ENCODE measurements at regions not wholly inside any gene's neighbourhood (a gene's known extent, or its start where the extent isn't known, plus 50 kb on each side); places are given as distances from the start of the nearest gene placed in this dataset.

GRCh38 chr3:31145062-31145461 lies 250.6 kb upstream of the GADL1 start:
- H3K4me3 ChIP-seq (ENCODE audit: insufficient read depth, low read depth, low read length): no peak overlapping the region
- H3K27me3 ChIP-seq (ENCODE audit: control insufficient read depth, insufficient read depth, low read length): no peaks in the 10 kb centered on the region
- DNase-seq: no peak
- no peaks in the 10 kb centered on the region for H3K36me3 ChIP-seq (replicated peaks; ENCODE audit: control insufficient read depth, insufficient read depth, low read length)

GRCh38 chr3:31147550-31147949 lies 253.1 kb upstream of the GADL1 start:
- Histone ChIP-seq H3K36me3 (replicated peaks; ENCODE audit: control insufficient read depth, insufficient read depth, low read length) (no peaks in the 10 kb centered on the region), H3K4me3 (ENCODE audit: insufficient read depth, low read depth, low read length) (no peak overlapping the region), H3K27me3 (ENCODE audit: control insufficient read depth, insufficient read depth, low read length) (no peaks in the 10 kb centered on the region)
- DNase-seq: no peak

- DNase-seq: no peak
- Histone ChIP-seq H3K4me3 (ENCODE audit: insufficient read depth, low read depth, low read length) (no peak overlapping the region), H3K36me3 (replicated peaks; ENCODE audit: control insufficient read depth, insufficient read depth, low read length) (no peaks in the 10 kb centered on the region), H3K27me3 (ENCODE audit: control insufficient read depth, insufficient read depth, low read length) (no peaks in the 10 kb centered on the region)
Measured at GRCh38 chr3:31157047-31157694, 262.7 kb upstream of the GADL1 start.

- DNase-seq: no peak
- H3K4me3 ChIP-seq (ENCODE audit: insufficient read depth, low read depth, low read length): no peak overlapping the region
- no peaks in the 10 kb centered on the region for H3K27me3 ChIP-seq (ENCODE audit: control insufficient read depth, insufficient read depth, low read length)
- no peaks in the 10 kb centered on the region for H3K36me3 ChIP-seq (replicated peaks; ENCODE audit: control insufficient read depth, insufficient read depth, low read length)
Measured at GRCh38 chr3:31157893-31158620, 263.6 kb upstream of the GADL1 start.

GRCh38 chr3:31159331-31160039 lies 265.0 kb upstream of the GADL1 start:
- Histone ChIP-seq H3K36me3 (replicated peaks; ENCODE audit: control insufficient read depth, insufficient read depth, low read length) (no peaks in the 10 kb centered on the region), H3K27me3 (ENCODE audit: control insufficient read depth, insufficient read depth, low read length) (no peaks in the 10 kb centered on the region), H3K4me3 (ENCODE audit: insufficient read depth, low read depth, low read length) (no peak overlapping the region)
- no peak for DNase-seq

GRCh38 chr3:31161889-31162288 lies 267.4 kb upstream of the GADL1 start:
- Histone ChIP-seq H3K36me3 (replicated peaks; ENCODE audit: control insufficient read depth, insufficient read depth, low read length) (no peaks in the 10 kb centered on the region), H3K27me3 (ENCODE audit: control insufficient read depth, insufficient read depth, low read length) (no peaks in the 10 kb centered on the region), H3K4me3 (ENCODE audit: insufficient read depth, low read depth, low read length) (no peak overlapping the region)
- no peak for DNase-seq

GRCh38 chr3:31164381-31164780 lies 269.9 kb upstream of the GADL1 start:
- H3K4me3 ChIP-seq (ENCODE audit: insufficient read depth, low read depth, low read length): no peak overlapping the region

GRCh38 chr3:31165399-31165860 lies 271.0 kb upstream of the GADL1 start:
- Histone ChIP-seq H3K4me3 (ENCODE audit: insufficient read depth, low read depth, low read length) (no peak overlapping the region), H3K27me3 (ENCODE audit: control insufficient read depth, insufficient read depth, low read length) (no peaks in the 10 kb centered on the region), H3K36me3 (replicated peaks; ENCODE audit: control insufficient read depth, insufficient read depth, low read length) (no peaks in the 10 kb centered on the region)
- no peak for DNase-seq

More at GRCh38 chr3:31164381-31164780, 269.9 kb upstream of the GADL1 start:
- Histone ChIP-seq H3K36me3 (replicated peaks; ENCODE audit: control insufficient read depth, insufficient read depth, low read length) (no peaks in the 10 kb centered on the region), H3K27me3 (ENCODE audit: control insufficient read depth, insufficient read depth, low read length) (no peaks in the 10 kb centered on the region)
- no peak for DNase-seq

GRCh38 chr3:31166249-31166885 lies 271.9 kb upstream of the GADL1 start:
- no peaks in the 10 kb centered on the region for H3K36me3 ChIP-seq (replicated peaks; ENCODE audit: control insufficient read depth, insufficient read depth, low read length)
- no peak overlapping the region for H3K4me3 ChIP-seq (ENCODE audit: insufficient read depth, low read depth, low read length)
- DNase-seq: no peak
- no peaks in the 10 kb centered on the region for H3K27me3 ChIP-seq (ENCODE audit: control insufficient read depth, insufficient read depth, low read length)

- no peaks in the 10 kb centered on the region for H3K27me3 ChIP-seq (ENCODE audit: control insufficient read depth, insufficient read depth, low read length)
- no peaks in the 10 kb centered on the region for H3K36me3 ChIP-seq (replicated peaks; ENCODE audit: control insufficient read depth, insufficient read depth, low read length)
- no peak overlapping the region for H3K4me3 ChIP-seq (ENCODE audit: insufficient read depth, low read depth, low read length)
- DNase-seq: no peak
Measured at GRCh38 chr3:31167666-31168065, 273.2 kb upstream of the GADL1 start.

- H3K36me3 ChIP-seq (replicated peaks; ENCODE audit: control insufficient read depth, insufficient read depth, low read length): no peaks in the 10 kb centered on the region
- H3K27me3 ChIP-seq (ENCODE audit: control insufficient read depth, insufficient read depth, low read length): no peaks in the 10 kb centered on the region
- no peak overlapping the region for H3K4me3 ChIP-seq (ENCODE audit: insufficient read depth, low read depth, low read length)
- no peak for DNase-seq
Measured at GRCh38 chr3:31170932-31171670, 276.6 kb upstream of the GADL1 start.

GRCh38 chr3:31172336-31172735 lies 277.9 kb upstream of the GADL1 start:
- Histone ChIP-seq H3K27me3 (ENCODE audit: control insufficient read depth, insufficient read depth, low read length) (no peaks in the 10 kb centered on the region), H3K4me3 (ENCODE audit: insufficient read depth, low read depth, low read length) (no peak overlapping the region)
- DNase-seq: no peak

GRCh38 chr3:31173118-31173718 lies 278.8 kb upstream of the GADL1 start:
- DNase-seq: no peak
- H3K36me3 ChIP-seq (replicated peaks; ENCODE audit: control insufficient read depth, insufficient read depth, low read length): no peaks in the 10 kb centered on the region
- no peaks in the 10 kb centered on the region for H3K27me3 ChIP-seq (ENCODE audit: control insufficient read depth, insufficient read depth, low read length)
- H3K4me3 ChIP-seq (ENCODE audit: insufficient read depth, low read depth, low read length): no peak overlapping the region

More at GRCh38 chr3:31172336-31172735, 277.9 kb upstream of the GADL1 start:
- H3K36me3 ChIP-seq (replicated peaks; ENCODE audit: control insufficient read depth, insufficient read depth, low read length): no peaks in the 10 kb centered on the region

- no peak for DNase-seq
- Histone ChIP-seq H3K27me3 (ENCODE audit: control insufficient read depth, insufficient read depth, low read length) (no peaks in the 10 kb centered on the region), H3K4me3 (ENCODE audit: insufficient read depth, low read depth, low read length) (no peak overlapping the region), H3K36me3 (replicated peaks; ENCODE audit: control insufficient read depth, insufficient read depth, low read length) (no peaks in the 10 kb centered on the region)
Measured at GRCh38 chr3:31174079-31174478, 279.6 kb upstream of the GADL1 start.

Measured in H7 (cell line).